WTC11 (cell line): ENCODE measurements at regions not wholly inside any gene's neighbourhood (a gene's known extent, or its start where the extent isn't known, plus 50 kb on each side); places are given as distances from the start of the nearest gene placed in this dataset.

ENCODE experiments used
- ATAC-seq: fragments of 200-7000 bp; cut with Tn5 transposase; 2 replicates; pipeline ENCODE4 v1.10.0; 2021; ENCODE audit warnings: mild to moderate bottlenecking, moderate library complexity
- CTCF ChIA-PET: fragments of 300-600 bp; sonication (Branson Sonifier 250); formaldehyde crosslinking; loops from one replicate; lab custom pipeline; 2021; ENCODE audit warnings: antibody characterized with exemption; lab: Charles Lee
- POLR2A ChIA-PET: fragments of 350-600 bp; sonication (Branson Sonifier 250); formaldehyde crosslinking; loops from one replicate; lab custom pipeline; 2021; ENCODE audit warnings: antibody characterized with exemption; lab: Charles Lee
- DNase-seq: peaks from one replicate; pipeline ENCODE4 v3.0.0; 2021; ENCODE audit warnings: low spot score
- H3K27ac Mint-ChIP-seq: 2 replicates; pipeline ENCODE4 v1.8.0; 2021; ENCODE audit warnings: mixed read lengths
- H3K27me3 Mint-ChIP-seq: 2 replicates; pipeline ENCODE4 v1.8.0; 2021; ENCODE audit warnings: low read depth, mild to moderate bottlenecking, moderate library complexity, mixed read lengths
- H3K36me3 Mint-ChIP-seq: 2 replicates; pipeline ENCODE4 v1.8.0; 2021; ENCODE audit warnings: mixed read lengths
- H3K4me1 Mint-ChIP-seq: 2 replicates; pipeline ENCODE4 v1.8.0; 2022; ENCODE audit warnings: mixed read lengths
- H3K4me3 Mint-ChIP-seq: 2 replicates; pipeline ENCODE4 v1.8.0; 2021; ENCODE audit warnings: mild to moderate bottlenecking, moderate library complexity, mixed read lengths
- H3K9me3 Mint-ChIP-seq: 2 replicates; pipeline ENCODE4 v1.8.0; 2021; ENCODE audit warnings: mixed read lengths
- CREB1 ChIP-seq: sonication (generic); formaldehyde crosslinking; IDR thresholded peaks from 2 replicates; pipeline ENCODE4 v1.8.0; 2023; ENCODE audit warnings: mild to moderate bottlenecking, missing genetic modification reagents
- CREM ChIP-seq: sonication (generic); formaldehyde crosslinking; IDR thresholded peaks from 2 replicates; pipeline ENCODE4 v1.8.1; 2022; ENCODE audit warnings: mild to moderate bottlenecking, missing genetic modification reagents, moderate library complexity
- ETV6 ChIP-seq: sonication (generic); formaldehyde crosslinking; IDR thresholded peaks from 2 replicates; pipeline ENCODE4 v1.8.1; 2022; ENCODE audit warnings: mild to moderate bottlenecking, missing genetic modification reagents
- HMGA2 ChIP-seq: fragments of 250-450 bp; sonication (Bioruptor Pico); IDR thresholded peaks from 2 replicates; pipeline ENCODE4 v1.4.0; 2021; ENCODE audit warnings: mild to moderate bottlenecking, moderate library complexity
- IRF2 ChIP-seq: sonication (generic); formaldehyde crosslinking; IDR thresholded peaks from 2 replicates; pipeline ENCODE4 v1.8.0; 2022; ENCODE audit warnings: low read depth, missing genetic modification reagents, borderline replicate concordance
- OVOL2 ChIP-seq: fragments of 250-450 bp; sonication (Bioruptor Pico); IDR thresholded peaks from 2 replicates; pipeline ENCODE4 v1.9.0; 2021; ENCODE audit warnings: mild to moderate bottlenecking, borderline replicate concordance
- RELA ChIP-seq: sonication (generic); formaldehyde crosslinking; IDR thresholded peaks from 2 replicates; pipeline ENCODE4 v1.8.1; 2022; ENCODE audit warnings: missing genetic modification reagents, mild to moderate bottlenecking, borderline replicate concordance
- TEAD4 ChIP-seq: sonication (generic); formaldehyde crosslinking; IDR thresholded peaks from 2 replicates; pipeline ENCODE4 v1.8.0; 2022; ENCODE audit warnings: mild to moderate bottlenecking, missing genetic modification reagents
- ZNF219 ChIP-seq: sonication (generic); formaldehyde crosslinking; IDR thresholded peaks from 2 replicates; pipeline ENCODE4 v1.8.0; 2023; ENCODE audit warnings: missing genetic modification reagents, mild to moderate bottlenecking, borderline replicate concordance
- ZNF263 ChIP-seq: sonication (generic); formaldehyde crosslinking; IDR thresholded peaks from 2 replicates; pipeline ENCODE4 v1.8.1; 2022; ENCODE audit warnings: low read depth, mild to moderate bottlenecking, moderate library complexity, missing genetic modification reagents
- TF ChIP-seq, protein P1 (sequence below): sonication (generic); formaldehyde crosslinking; IDR thresholded peaks from 2 replicates; pipeline ENCODE4 v1.8.1; 2023; ENCODE audit warnings: mild to moderate bottlenecking, missing genetic modification reagents, moderate library complexity
- TF ChIP-seq, protein P2 (sequence below): fragments of 200-600 bp; IDR thresholded peaks from 2 replicates; pipeline ENCODE4 v1.8.0; 2022; ENCODE audit warnings: antibody characterized with exemption
- TF ChIP-seq, protein P3 (sequence below): sonication (generic); formaldehyde crosslinking; conservative IDR thresholded peaks from 2 replicates; pipeline ENCODE4 v1.8.1; 2022; ENCODE audit warnings: mild to moderate bottlenecking, missing genetic modification reagents
- TF ChIP-seq, protein P4 (sequence below): fragments of 250-450 bp; sonication (Bioruptor Pico); IDR thresholded peaks from 2 replicates; pipeline ENCODE4 v1.9.0; 2021; ENCODE audit warnings: moderate library complexity, mild to moderate bottlenecking, inconsistent platforms, borderline replicate concordance
- TF ChIP-seq, protein P5 (sequence below): sonication (generic); formaldehyde crosslinking; IDR thresholded peaks from 2 replicates; pipeline ENCODE4 v1.8.1; 2023; ENCODE audit warnings: mild to moderate bottlenecking, missing genetic modification reagents, moderate library complexity
- TF ChIP-seq, protein P6 (sequence below): sonication (generic); formaldehyde crosslinking; IDR thresholded peaks from 2 replicates; pipeline ENCODE4 v1.8.1; 2023; ENCODE audit warnings: mild to moderate bottlenecking, missing genetic modification reagents, borderline replicate concordance
- TF ChIP-seq, protein P7 (sequence below): sonication (generic); formaldehyde crosslinking; IDR thresholded peaks from 2 replicates; pipeline ENCODE4 v1.8.1; 2023; ENCODE audit warnings: mild to moderate bottlenecking, missing genetic modification reagents
- TF ChIP-seq, protein P8 (sequence below): fragments of 250-450 bp; sonication (Bioruptor Pico); conservative IDR thresholded peaks from 2 replicates; pipeline ENCODE4 v1.9.0; 2021; ENCODE audit warnings: mild to moderate bottlenecking

DNA sequence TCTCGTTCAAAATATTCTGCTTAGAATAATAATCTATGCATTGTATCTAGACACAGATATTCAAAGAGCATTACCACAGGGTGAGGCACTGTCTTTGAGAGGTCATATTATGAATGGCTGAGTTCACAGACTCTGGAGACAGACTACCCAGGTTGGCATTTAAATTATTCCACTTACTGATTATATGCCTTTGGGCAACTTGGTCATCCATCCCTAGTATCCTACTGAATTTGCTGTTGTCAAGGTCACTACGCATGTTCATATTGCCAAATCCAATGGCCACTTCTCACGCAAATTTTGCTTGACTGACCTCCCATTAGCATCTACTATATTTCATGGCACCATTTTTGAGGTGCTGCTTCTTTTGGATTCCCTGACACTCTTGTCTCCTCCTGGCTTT lies 498.6 kb upstream of the TLE4 start (continued):
- TF ChIP-seq, protein P1, sequence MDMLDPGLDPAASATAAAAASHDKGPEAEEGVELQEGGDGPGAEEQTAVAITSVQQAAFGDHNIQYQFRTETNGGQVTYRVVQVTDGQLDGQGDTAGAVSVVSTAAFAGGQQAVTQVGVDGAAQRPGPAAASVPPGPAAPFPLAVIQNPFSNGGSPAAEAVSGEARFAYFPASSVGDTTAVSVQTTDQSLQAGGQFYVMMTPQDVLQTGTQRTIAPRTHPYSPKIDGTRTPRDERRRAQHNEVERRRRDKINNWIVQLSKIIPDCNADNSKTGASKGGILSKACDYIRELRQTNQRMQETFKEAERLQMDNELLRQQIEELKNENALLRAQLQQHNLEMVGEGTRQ (CRISPR knock-in tag), result no peak
- no peak for TF ChIP-seq CREM (CRISPR knock-in tag)
- TF ChIP-seq, protein P2, sequence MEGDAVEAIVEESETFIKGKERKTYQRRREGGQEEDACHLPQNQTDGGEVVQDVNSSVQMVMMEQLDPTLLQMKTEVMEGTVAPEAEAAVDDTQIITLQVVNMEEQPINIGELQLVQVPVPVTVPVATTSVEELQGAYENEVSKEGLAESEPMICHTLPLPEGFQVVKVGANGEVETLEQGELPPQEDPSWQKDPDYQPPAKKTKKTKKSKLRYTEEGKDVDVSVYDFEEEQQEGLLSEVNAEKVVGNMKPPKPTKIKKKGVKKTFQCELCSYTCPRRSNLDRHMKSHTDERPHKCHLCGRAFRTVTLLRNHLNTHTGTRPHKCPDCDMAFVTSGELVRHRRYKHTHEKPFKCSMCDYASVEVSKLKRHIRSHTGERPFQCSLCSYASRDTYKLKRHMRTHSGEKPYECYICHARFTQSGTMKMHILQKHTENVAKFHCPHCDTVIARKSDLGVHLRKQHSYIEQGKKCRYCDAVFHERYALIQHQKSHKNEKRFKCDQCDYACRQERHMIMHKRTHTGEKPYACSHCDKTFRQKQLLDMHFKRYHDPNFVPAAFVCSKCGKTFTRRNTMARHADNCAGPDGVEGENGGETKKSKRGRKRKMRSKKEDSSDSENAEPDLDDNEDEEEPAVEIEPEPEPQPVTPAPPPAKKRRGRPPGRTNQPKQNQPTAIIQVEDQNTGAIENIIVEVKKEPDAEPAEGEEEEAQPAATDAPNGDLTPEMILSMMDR, result no peak
- no peak for TF ChIP-seq HMGA2 (CRISPR knock-in tag)
- TF ChIP-seq RELA (CRISPR knock-in tag), result no peak
- TF ChIP-seq OVOL2, result no peak
- TF ChIP-seq, all 79 proteins: peak for 0

DNA sequence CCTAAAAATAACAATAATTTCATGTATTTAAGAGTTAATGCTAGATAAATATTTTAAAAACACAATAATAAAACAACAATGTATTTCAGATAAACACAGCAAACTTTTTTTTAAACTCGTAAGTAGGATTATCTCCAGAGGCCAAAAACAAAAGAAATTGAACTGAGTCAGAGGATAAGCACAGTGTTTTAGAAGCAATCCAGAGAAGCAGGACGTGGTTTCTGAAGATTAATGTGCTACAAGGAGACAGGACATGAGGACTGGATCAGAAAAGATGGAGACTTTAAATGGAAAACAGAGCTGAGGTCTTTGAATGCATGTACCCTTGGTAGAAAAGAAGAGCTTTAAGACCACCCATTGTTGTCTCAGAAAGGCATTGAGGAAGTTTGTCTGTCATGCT lies 491.2 kb upstream of the TLE4 start:
- DNase-seq, result no peak

More for the DNA sequence above, 491.2 kb upstream of the TLE4 start:
- ATAC-seq, result no peak
- CTCF ChIA-PET, result no interaction called here
- Mint-ChIP-seq H3K36me3 (no peaks in the 10 kb centered on the region), H3K27me3 (no peaks in the 10 kb centered on the region)
- TF ChIP-seq, protein P3, sequence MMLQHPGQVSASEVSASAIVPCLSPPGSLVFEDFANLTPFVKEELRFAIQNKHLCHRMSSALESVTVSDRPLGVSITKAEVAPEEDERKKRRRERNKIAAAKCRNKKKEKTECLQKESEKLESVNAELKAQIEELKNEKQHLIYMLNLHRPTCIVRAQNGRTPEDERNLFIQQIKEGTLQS, result no peak
- TF ChIP-seq ETV6 (CRISPR knock-in tag) (no peak), CREB1 (CRISPR knock-in tag) (no peak), IRF2 (CRISPR knock-in tag) (no peak), ZNF263 (no peak), ZNF219 (no peak), TEAD4 (no peak)
- TF ChIP-seq, protein P4, sequence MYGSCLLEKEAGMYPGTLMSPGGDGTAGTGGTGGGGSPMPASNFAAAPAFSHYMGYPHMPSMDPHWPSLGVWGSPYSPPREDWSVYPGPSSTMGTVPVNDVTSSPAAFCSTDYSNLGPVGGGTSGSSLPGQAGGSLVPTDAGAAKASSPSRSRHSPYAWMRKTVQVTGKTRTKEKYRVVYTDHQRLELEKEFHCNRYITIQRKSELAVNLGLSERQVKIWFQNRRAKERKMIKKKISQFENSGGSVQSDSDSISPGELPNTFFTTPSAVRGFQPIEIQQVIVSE (CRISPR knock-in tag), result no peak
- TF ChIP-seq, protein P5, sequence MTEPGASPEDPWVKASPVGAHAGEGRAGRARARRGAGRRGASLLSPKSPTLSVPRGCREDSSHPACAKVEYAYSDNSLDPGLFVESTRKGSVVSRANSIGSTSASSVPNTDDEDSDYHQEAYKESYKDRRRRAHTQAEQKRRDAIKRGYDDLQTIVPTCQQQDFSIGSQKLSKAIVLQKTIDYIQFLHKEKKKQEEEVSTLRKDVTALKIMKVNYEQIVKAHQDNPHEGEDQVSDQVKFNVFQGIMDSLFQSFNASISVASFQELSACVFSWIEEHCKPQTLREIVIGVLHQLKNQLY (CRISPR knock-in tag), result no peak
- TF ChIP-seq, protein P6, sequence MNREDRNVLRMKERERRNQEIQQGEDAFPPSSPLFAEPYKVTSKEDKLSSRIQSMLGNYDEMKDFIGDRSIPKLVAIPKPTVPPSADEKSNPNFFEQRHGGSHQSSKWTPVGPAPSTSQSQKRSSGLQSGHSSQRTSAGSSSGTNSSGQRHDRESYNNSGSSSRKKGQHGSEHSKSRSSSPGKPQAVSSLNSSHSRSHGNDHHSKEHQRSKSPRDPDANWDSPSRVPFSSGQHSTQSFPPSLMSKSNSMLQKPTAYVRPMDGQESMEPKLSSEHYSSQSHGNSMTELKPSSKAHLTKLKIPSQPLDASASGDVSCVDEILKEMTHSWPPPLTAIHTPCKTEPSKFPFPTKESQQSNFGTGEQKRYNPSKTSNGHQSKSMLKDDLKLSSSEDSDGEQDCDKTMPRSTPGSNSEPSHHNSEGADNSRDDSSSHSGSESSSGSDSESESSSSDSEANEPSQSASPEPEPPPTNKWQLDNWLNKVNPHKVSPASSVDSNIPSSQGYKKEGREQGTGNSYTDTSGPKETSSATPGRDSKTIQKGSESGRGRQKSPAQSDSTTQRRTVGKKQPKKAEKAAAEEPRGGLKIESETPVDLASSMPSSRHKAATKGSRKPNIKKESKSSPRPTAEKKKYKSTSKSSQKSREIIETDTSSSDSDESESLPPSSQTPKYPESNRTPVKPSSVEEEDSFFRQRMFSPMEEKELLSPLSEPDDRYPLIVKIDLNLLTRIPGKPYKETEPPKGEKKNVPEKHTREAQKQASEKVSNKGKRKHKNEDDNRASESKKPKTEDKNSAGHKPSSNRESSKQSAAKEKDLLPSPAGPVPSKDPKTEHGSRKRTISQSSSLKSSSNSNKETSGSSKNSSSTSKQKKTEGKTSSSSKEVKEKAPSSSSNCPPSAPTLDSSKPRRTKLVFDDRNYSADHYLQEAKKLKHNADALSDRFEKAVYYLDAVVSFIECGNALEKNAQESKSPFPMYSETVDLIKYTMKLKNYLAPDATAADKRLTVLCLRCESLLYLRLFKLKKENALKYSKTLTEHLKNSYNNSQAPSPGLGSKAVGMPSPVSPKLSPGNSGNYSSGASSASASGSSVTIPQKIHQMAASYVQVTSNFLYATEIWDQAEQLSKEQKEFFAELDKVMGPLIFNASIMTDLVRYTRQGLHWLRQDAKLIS, result no peak
- TF ChIP-seq, protein P7, sequence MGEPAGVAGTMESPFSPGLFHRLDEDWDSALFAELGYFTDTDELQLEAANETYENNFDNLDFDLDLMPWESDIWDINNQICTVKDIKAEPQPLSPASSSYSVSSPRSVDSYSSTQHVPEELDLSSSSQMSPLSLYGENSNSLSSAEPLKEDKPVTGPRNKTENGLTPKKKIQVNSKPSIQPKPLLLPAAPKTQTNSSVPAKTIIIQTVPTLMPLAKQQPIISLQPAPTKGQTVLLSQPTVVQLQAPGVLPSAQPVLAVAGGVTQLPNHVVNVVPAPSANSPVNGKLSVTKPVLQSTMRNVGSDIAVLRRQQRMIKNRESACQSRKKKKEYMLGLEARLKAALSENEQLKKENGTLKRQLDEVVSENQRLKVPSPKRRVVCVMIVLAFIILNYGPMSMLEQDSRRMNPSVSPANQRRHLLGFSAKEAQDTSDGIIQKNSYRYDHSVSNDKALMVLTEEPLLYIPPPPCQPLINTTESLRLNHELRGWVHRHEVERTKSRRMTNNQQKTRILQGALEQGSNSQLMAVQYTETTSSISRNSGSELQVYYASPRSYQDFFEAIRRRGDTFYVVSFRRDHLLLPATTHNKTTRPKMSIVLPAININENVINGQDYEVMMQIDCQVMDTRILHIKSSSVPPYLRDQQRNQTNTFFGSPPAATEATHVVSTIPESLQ (CRISPR knock-in tag), result no peak
- TF ChIP-seq, protein P8, sequence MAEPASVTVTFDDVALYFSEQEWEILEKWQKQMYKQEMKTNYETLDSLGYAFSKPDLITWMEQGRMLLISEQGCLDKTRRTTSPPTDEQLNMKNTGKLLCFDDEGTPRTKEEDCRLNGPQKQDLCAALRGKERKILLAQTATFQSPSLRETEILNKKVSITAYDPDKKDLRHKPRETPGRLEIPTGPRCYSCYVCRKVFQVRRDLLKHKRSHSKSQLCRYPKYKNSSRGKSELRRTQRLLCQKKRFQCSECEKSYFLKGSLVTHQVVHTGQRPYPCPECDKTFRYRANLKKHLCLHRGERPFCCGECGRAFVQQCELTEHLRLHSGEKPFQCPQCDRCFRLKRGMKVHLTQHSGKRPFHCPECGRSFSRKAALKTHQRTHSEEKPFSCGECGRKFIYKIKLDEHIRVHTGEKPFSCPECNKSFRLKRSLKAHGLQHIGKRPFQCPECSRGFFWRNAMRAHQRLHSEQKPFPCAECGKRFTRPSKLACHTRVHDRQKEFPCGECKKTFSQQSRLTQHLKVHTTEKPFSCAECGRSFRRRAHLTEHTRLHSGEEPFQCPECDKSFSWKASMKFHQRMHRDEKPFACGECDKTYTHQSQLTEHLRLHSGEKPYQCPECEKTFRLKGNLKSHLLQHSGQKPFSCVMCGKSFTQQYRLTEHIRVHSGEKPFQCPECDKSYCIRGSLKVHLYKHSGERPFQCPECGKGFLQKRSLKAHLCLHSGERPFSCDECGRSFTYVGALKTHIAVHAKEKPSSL (CRISPR knock-in tag), result no peak
- TF ChIP-seq, protein P2, result no peak
- TF ChIP-seq, all 79 proteins: peak for 0
- no peak overlapping the region for H3K27ac Mint-ChIP-seq
- H3K9me3 Mint-ChIP-seq, result peaks cover 3% of the 10 kb centered on the region; the same call in 1 of the 2 replicates
- POLR2A ChIA-PET, result no interaction called here
- 0 out of 2 replicates have a peak, but pooled peaks cover 2% of the 10 kb centered on the region for H3K4me1 Mint-ChIP-seq
- no peak overlapping the region for H3K4me3 Mint-ChIP-seq
